ENCODE measurements at regions not wholly inside any gene's neighbourhood (a gene's known extent, or its start where the extent isn't known, plus 50 kb on each side); places are given as distances from the start of the nearest gene placed in this dataset.

DNA sequence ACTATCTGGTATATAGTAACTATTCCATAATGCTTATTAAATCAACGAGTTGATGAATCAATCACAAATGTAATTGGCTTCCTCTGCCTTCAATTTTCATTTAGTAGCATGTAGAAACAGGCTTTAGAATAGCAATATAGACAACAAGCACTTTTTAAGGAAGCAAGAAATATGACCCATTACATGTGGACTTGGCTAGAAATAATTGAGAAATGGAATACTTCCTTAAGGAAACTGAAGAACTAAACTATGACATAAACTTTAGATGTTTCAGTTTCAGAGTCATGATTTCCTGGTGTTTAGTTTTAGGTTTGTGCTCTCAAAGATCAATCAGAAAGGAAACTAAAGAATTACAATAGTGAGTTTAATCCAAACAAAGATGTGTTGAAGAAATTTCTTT is 443.8 kb downstream of the MBD2 start:
- H4K91ac ChIP-seq (ENCODE audit: insufficient read length, low read depth, low read length), result no peak overlapping the region
- no peak overlapping the region for H2BK15ac ChIP-seq (ENCODE audit: low read depth, low read length)
- no peak overlapping the region for H3K27ac ChIP-seq (ENCODE audit: insufficient read length, low read depth, low read length)
- H3K4me3 Mint-ChIP-seq, result no peak overlapping the region
- H3K27ac Mint-ChIP-seq, result no peak overlapping the region
- H2AK5ac ChIP-seq (ENCODE audit: insufficient read length, low read length), result no peak overlapping the region
- no peak overlapping the region for H3K9ac ChIP-seq (ENCODE audit: extremely low read depth, insufficient read length, low read length)
- H3K14ac ChIP-seq (ENCODE audit: insufficient read depth, low read length), result no peak overlapping the region
- no peaks in the 10 kb centered on the region for H3K4me1 Mint-ChIP-seq
- H3K4ac ChIP-seq (ENCODE audit: low read depth, low read length), result no peak overlapping the region
- no peaks in the 10 kb centered on the region for H3K23me2 ChIP-seq (ENCODE audit: insufficient read length, low read depth, low read length, poor library complexity, severe bottlenecking)
- no peak overlapping the region for H2BK5ac ChIP-seq (ENCODE audit: insufficient read length, low read length)
- H3K23ac ChIP-seq (ENCODE audit: insufficient read length, low read depth, low read length), result no peak overlapping the region
- H2AFZ ChIP-seq (ENCODE audit: low read length), result no peak overlapping the region
- no peaks in the 10 kb centered on the region for H4K20me1 ChIP-seq (ENCODE audit: control insufficient read depth, insufficient read depth, insufficient read length)
- H4K5ac ChIP-seq (ENCODE audit: insufficient read length, low read depth, low read length), result no peak overlapping the region
- H3K27me3 Mint-ChIP-seq (ENCODE audit: low read depth), result no peaks in the 10 kb centered on the region
- H3K4me2 ChIP-seq (ENCODE audit: insufficient read depth, insufficient read length, low read length), result no peak overlapping the region
- no peak for TF ChIP-seq CTCF (conservative IDR thresholded peaks at IDR 0.05)
- H2BK20ac ChIP-seq (ENCODE audit: low read depth, low read length, poor library complexity, severe bottlenecking), result no peak overlapping the region
- no peaks in the 10 kb centered on the region for H3K79me2 ChIP-seq (ENCODE audit: insufficient read depth, low read length)
- no peaks in the 10 kb centered on the region for H3K79me1 ChIP-seq (ENCODE audit: insufficient read depth, low read depth, low read length, poor library complexity, severe bottlenecking)
- WGBS (ENCODE audit: extremely low coverage, insufficient read length, low lambda C conversion rate), result no CpG with 5 or more reads among the region's 1 CpG
- no peak overlapping the region for H3T11ph ChIP-seq (ENCODE audit: low read length)
- no peaks in the 10 kb centered on the region for H3K9me3 Mint-ChIP-seq
- no peak overlapping the region for H2BK12ac ChIP-seq (ENCODE audit: insufficient read length, low read depth, low read length)
- no peaks in the 10 kb centered on the region; a peak in 1 of 7 replicates for H3K36me3 Mint-ChIP-seq (ENCODE audit: insufficient read depth in 1 of 3, low read depth in 3 of 3)
- no peak overlapping the region for H4K8ac ChIP-seq (replicated peaks; ENCODE audit: insufficient read length, low read depth, low read length)
- no peak overlapping the region for H3K18ac ChIP-seq (ENCODE audit: insufficient read length, low read depth, low read length)
- H2BK120ac ChIP-seq (ENCODE audit: low read depth, low read length, poor library complexity, severe bottlenecking), result no peak overlapping the region
- no peaks in the 10 kb centered on the region for H3K27me3 ChIP-seq (ENCODE audit: insufficient read depth, low read length)
- no peak overlapping the region for H3K56ac ChIP-seq (ENCODE audit: insufficient read length, low read depth, low read length)
- no peak for DNase-seq
- H3K9me3 ChIP-seq (ENCODE audit: control insufficient read depth, low read depth, low read length), result no peaks in the 10 kb centered on the region
- no peaks in the 10 kb centered on the region for H3K4me1 ChIP-seq (ENCODE audit: insufficient read depth, low read length)

All from H9 (cell line).